Naive thymus-derived CD4-positive, alpha-beta T cell (primary cell): ENCODE measurements at regions not wholly inside any gene's neighbourhood (a gene's known extent, or its start where the extent isn't known, plus 50 kb on each side); places are given as distances from the start of the nearest gene placed in this dataset.

ENCODE experiments used
- ATAC-seq: fragments of 150-1000 bp; cut with Tn5 transposase; 2 replicates; pipeline ENCODE4 v1.10.0; 2021; ENCODE audit warnings: mild to moderate bottlenecking, moderate library complexity
- CTCF ChIA-PET: fragments of 350-600 bp; sonication (Branson Sonifier 250); formaldehyde crosslinking; loops from one replicate; lab custom pipeline; 2021; ENCODE audit warnings: antibody characterized with exemption; lab: Charles Lee
- POLR2A ChIA-PET: fragments of 350-600 bp; sonication (Branson Sonifier 250); formaldehyde crosslinking; loops from one replicate; lab custom pipeline; 2021; ENCODE audit warnings: antibody characterized with exemption, inconsistent platforms; lab: Charles Lee
- DNase-seq, 9 donors: peaks; one replicate each; pipeline versions ENCODE4 v3.0.0 to v3.0.0-alpha.2; 2020 to 2022; ENCODE audit warnings: mixed read lengths in 1 of 9
- H3K27ac ChIP-seq: one replicate; pipeline ENCODE4 v1.7.0; 2013; ENCODE audit warnings: mild to moderate bottlenecking, low read depth, low read length, moderate library complexity
- H3K27me3 ChIP-seq, 2 donors: one replicate each; pipeline ENCODE4 v1.7.0; 2013; ENCODE audit warnings: low read length in 2 of 2, mild to moderate bottlenecking in 2 of 2, moderate library complexity in 2 of 2; ENCODE audit not compliant: control insufficient read depth in 2 of 2, insufficient read depth in 2 of 2
- H3K36me3 ChIP-seq, 3 experiments: 1 replicate in 2 of 3; 2 replicates in 1 of 3; pipeline ENCODE4 v1.7.0; 2013; ENCODE audit warnings: low read length in 3 of 3, mild to moderate bottlenecking in 3 of 3, moderate library complexity in 1 of 3; ENCODE audit not compliant: insufficient read depth in 3 of 3, control insufficient read depth in 2 of 3
- H3K4me1 ChIP-seq, 2 donors: one replicate each; pipeline ENCODE4 v1.7.0; 2013; ENCODE audit warnings: low read length in 2 of 2, mild to moderate bottlenecking in 2 of 2, moderate library complexity in 1 of 2; ENCODE audit not compliant: control insufficient read depth in 2 of 2, insufficient read depth in 2 of 2
- H3K4me3 ChIP-seq: 2 replicates; pipeline ENCODE4 v1.7.0; 2013; ENCODE audit warnings: mild to moderate bottlenecking, low read length
- H3K9me3 ChIP-seq, 3 experiments: 1 replicate in 2 of 3; 2 replicates in 1 of 3; pipeline ENCODE4 v1.7.0; 2013; ENCODE audit warnings: low read length in 3 of 3; ENCODE audit not compliant: control insufficient read depth in 2 of 3
- H3K27ac Mint-ChIP-seq, 9 donors: one replicate each; pipeline ENCODE4 v1.8.0; 2020 to 2022; ENCODE audit warnings: mixed read lengths in 9 of 9, mild to moderate bottlenecking in 8 of 9, moderate library complexity in 5 of 9, inconsistent platforms in 2 of 9
- H3K27me3 Mint-ChIP-seq, 5 donors: one replicate each; pipeline ENCODE4 v1.8.0; 2021 to 2022; ENCODE audit warnings: mixed read lengths in 5 of 5, mild to moderate bottlenecking in 1 of 5
- H3K36me3 Mint-ChIP-seq, 5 donors: one replicate each; pipeline ENCODE4 v1.8.0; 2020 to 2022; ENCODE audit warnings: mixed read lengths in 5 of 5, mild to moderate bottlenecking in 3 of 5, inconsistent platforms in 1 of 5
- H3K4me1 Mint-ChIP-seq, 7 donors: one replicate each; pipeline ENCODE4 v1.8.0; 2020 to 2022; ENCODE audit warnings: mixed read lengths in 7 of 7, mild to moderate bottlenecking in 3 of 7, inconsistent platforms in 1 of 7
- H3K4me3 Mint-ChIP-seq, 10 donors: one replicate each; pipeline ENCODE4 v1.8.0; 2020 to 2022; ENCODE audit warnings: mild to moderate bottlenecking in 10 of 10, mixed read lengths in 10 of 10, moderate library complexity in 6 of 10, inconsistent platforms in 2 of 10
- H3K9me3 Mint-ChIP-seq, 11 donors: one replicate each; pipeline ENCODE4 v1.8.0; 2020 to 2022; ENCODE audit warnings: mixed read lengths in 11 of 11, mild to moderate bottlenecking in 4 of 11, inconsistent platforms in 1 of 11, moderate library complexity in 1 of 11
- intact Hi-C, 2 donors: fragments of 100-400 bp; cut with micrococcal nuclease; formaldehyde crosslinking; loops; one replicate each; pipeline ENCODE4 v1.15.1; 2023

DNA sequence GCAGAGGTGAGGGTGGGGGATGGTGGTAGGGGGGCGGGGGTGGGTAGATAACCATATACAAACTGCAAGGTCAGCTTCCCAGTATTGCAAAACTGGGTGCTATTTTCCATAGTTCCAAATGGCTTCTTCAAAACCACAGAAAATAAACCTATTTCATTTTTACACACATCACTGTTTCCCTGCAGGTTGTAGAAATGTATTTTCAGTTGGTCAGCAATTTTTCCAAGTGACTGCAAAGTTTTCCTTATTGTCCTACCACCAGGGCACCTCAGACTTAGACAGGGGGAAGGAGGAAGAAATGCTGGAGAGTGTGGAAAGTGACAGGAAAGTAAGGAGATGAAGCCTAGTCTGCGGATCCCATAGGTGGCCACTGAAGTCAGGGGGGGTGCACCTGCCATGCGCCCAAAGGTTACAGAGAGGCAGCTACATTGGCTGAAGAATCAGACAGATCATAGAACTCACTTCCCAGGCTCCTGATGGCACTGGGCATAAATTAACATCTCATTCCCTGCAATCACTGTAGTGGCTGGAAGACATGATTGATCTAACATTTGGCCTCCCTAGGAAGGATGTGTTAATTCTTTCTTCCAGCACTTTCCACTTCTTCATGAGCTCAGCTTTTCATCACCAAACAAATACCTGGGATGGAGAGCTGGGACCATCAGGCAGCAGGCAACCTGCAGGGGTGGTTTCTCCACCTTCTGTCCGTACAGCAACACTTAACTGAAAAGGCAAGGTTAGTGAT lies 402.0 kb downstream of the HNRNPD start:
- H3K36me3 ChIP-seq, result no peaks in the 10 kb centered on the region
- intact Hi-C loops, result no loop called here

DNA sequence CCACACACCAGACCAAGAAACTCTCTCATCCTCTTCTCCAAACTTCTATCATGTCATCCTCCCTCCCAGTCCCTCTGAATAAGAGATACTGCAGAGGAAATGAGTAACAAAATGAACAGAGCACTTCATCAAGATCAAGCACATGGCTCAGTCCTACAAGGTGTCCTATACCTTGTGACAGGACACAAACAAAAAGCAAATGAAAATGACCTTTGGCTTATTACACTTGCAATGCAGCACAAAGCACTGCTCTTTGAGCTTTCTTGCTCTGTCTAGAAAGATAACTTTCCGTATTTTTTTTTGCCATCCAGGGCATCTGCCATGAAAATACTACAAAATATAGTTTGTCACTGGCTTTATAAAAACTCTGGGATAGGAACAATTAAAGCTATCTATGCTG lies 402.7 kb downstream of the HNRNPD start:
- peaks cover 0 to 25% (median 12%) of the 10 kb centered on the region in 7 donors for H3K4me1 Mint-ChIP-seq
- H3K27ac Mint-ChIP-seq, result no peak overlapping the region
- intact Hi-C loops, result no loop called here
- H3K27me3 Mint-ChIP-seq, result peaks cover 0 to 18% (median 5%) of the 10 kb centered on the region in 5 donors
- CTCF ChIA-PET, result no interaction called here
- POLR2A ChIA-PET, result no interaction called here
- peaks cover 0 to 3% (median 0%) of the 10 kb centered on the region in 11 donors for H3K9me3 Mint-ChIP-seq
- no peaks in the 10 kb centered on the region for H3K27me3 ChIP-seq
- H3K4me3 ChIP-seq, result no peak overlapping the region
- H3K36me3 Mint-ChIP-seq, result no peaks in the 10 kb centered on the region
- no peaks in the 10 kb centered on the region for H3K36me3 ChIP-seq
- ATAC-seq, result no peak
- H3K4me1 ChIP-seq, result no peaks in the 10 kb centered on the region
- no peaks in the 10 kb centered on the region for H3K9me3 ChIP-seq
- no peak for DNase-seq
- no peak overlapping the region for H3K4me3 Mint-ChIP-seq
- no peak overlapping the region for H3K27ac ChIP-seq

More for the DNA sequence above, 402.0 kb downstream of the HNRNPD start:
- H3K27me3 Mint-ChIP-seq, result peaks cover 0 to 17% (median 5%) of the 10 kb centered on the region in 5 donors
- peaks cover 0 to 30% (median 15%) of the 10 kb centered on the region in 7 donors for H3K4me1 Mint-ChIP-seq
- Histone ChIP-seq H3K4me3 (no peak overlapping the region), H3K27ac (no peak overlapping the region), H3K4me1 (no peaks in the 10 kb centered on the region), H3K9me3 (no peaks in the 10 kb centered on the region), H3K27me3 (no peaks in the 10 kb centered on the region)
- ATAC-seq, result no peak
- no peaks in the 10 kb centered on the region for H3K36me3 Mint-ChIP-seq
- no peak for DNase-seq
- POLR2A ChIA-PET, result no interaction called here
- peak overlapping the region in 1 of 10 donors; percentile 55 for H3K4me3 Mint-ChIP-seq
- peak overlapping the region in 1 of 9 donors; percentile 41 for H3K27ac Mint-ChIP-seq
- peaks cover 0 to 3% (median 0%) of the 10 kb centered on the region in 11 donors for H3K9me3 Mint-ChIP-seq
- CTCF ChIA-PET, result no interaction called here

DNA sequence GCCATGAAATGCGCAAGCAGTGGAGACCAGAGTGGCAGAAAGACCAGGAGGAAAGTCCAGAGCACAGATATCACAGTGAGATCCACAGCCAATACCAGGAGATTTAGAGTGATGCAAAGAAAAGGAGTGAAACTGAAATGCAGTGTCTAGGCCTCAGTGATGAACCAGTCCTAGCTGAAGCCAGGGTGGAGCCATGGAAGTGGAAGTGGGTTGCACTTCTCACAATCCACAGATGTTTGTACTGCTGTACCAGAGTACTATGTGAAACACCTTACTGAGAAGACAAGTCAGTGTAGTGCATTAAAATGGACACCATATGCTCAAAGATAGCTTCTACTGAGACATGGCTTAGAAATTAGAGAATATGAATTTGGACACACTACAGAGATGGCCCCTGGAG lies 403.3 kb downstream of the HNRNPD start:
- intact Hi-C loops, result no loop called here
- POLR2A ChIA-PET, result no interaction called here
- ATAC-seq, result no peak

DNA sequence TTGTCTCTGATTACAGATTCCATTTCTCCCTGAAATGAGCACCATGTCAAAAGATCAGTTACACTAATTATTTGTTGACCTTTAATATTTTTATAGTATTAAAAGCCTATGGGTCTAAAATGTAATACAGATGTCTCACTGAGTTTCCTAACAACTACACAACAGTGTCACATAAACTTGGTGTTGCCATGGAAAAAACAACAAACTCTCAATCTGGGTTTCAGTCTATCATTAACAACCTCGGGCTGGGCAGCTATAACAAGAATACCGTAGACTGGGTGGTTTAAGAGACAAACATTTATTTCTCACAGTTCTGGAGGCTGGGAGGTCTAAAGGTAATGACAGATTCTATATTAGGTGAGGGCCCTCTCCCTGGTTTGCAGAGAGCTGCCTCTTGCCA lies 407.1 kb downstream of the HNRNPD start:
- Mint-ChIP-seq H3K4me3 (no peak overlapping the region), H3K9me3 (peaks cover 0 to 3% (median 0%) of the 10 kb centered on the region in 11 donors), H3K27ac (no peak overlapping the region), H3K36me3 (no peaks in the 10 kb centered on the region), H3K27me3 (peaks cover 0 to 13% (median 2%) of the 10 kb centered on the region in 5 donors), H3K4me1 (peaks cover 0 to 17% (median 9%) of the 10 kb centered on the region in 7 donors)
- DNase-seq (no peak), ATAC-seq (no peak)
- CTCF ChIA-PET, result no interaction called here
- Histone ChIP-seq H3K4me1 (no peaks in the 10 kb centered on the region), H3K27ac (no peak overlapping the region), H3K9me3 (no peaks in the 10 kb centered on the region), H3K27me3 (no peaks in the 10 kb centered on the region), H3K4me3 (no peak overlapping the region), H3K36me3 (no peaks in the 10 kb centered on the region)
- intact Hi-C loops, result no loop called here
- POLR2A ChIA-PET, result no interaction called here

More for the DNA sequence above, 403.3 kb downstream of the HNRNPD start:
- H3K27me3 Mint-ChIP-seq, result peaks cover 0 to 18% (median 5%) of the 10 kb centered on the region in 5 donors
- CTCF ChIA-PET, result no interaction called here
- H3K4me3 Mint-ChIP-seq, result no peak overlapping the region
- DNase-seq, result no peak
- peaks cover 0 to 3% (median 0%) of the 10 kb centered on the region in 11 donors for H3K9me3 Mint-ChIP-seq
- Histone ChIP-seq H3K9me3 (no peaks in the 10 kb centered on the region), H3K4me3 (no peak overlapping the region), H3K27me3 (no peaks in the 10 kb centered on the region), H3K36me3 (no peaks in the 10 kb centered on the region), H3K4me1 (no peaks in the 10 kb centered on the region), H3K27ac (no peak overlapping the region)
- no peaks in the 10 kb centered on the region for H3K36me3 Mint-ChIP-seq
- no peak overlapping the region for H3K27ac Mint-ChIP-seq
- peaks cover 3 to 31% (median 18%) of the 10 kb centered on the region in 7 donors for H3K4me1 Mint-ChIP-seq

DNA sequence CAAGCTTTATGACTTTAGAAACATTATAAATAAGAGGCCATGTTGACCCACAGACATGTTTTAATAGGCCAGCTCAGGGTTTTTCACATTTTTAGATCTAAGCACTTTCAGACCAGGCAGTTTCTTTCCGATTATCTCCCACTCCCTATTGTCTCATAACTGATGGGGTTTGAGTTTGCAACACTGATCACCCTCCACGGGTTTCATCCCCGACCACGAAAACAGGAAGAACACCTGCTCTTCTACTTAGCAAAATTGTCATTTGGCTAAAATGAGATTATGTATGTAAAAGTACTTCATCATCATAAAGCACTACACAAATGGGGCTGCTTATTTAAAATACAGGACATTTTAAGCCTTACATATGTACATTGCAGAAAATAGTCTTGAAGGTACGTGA lies 407.9 kb downstream of the HNRNPD start:
- no peaks in the 10 kb centered on the region for H3K36me3 ChIP-seq
- H3K4me1 Mint-ChIP-seq, result peaks cover 0 to 15% (median 9%) of the 10 kb centered on the region in 7 donors
- intact Hi-C loops, result no loop called here
- no peaks in the 10 kb centered on the region for H3K4me1 ChIP-seq
- H3K4me3 ChIP-seq, result no peak overlapping the region
- H3K27ac ChIP-seq, result no peak overlapping the region
- H3K9me3 ChIP-seq, result no peaks in the 10 kb centered on the region
- H3K4me3 Mint-ChIP-seq, result peak overlapping the region in 1 of 10 donors; percentile 1
- no peaks in the 10 kb centered on the region for H3K27me3 ChIP-seq
- H3K27ac Mint-ChIP-seq, result no peak overlapping the region
- ChIA-PET POLR2A (no interaction called here), CTCF (no interaction called here)
- no peak for ATAC-seq
- H3K36me3 Mint-ChIP-seq, result no peaks in the 10 kb centered on the region
- H3K27me3 Mint-ChIP-seq, result peaks cover 0 to 12% (median 2%) of the 10 kb centered on the region in 5 donors
- no peak for DNase-seq
- peaks cover 0 to 3% (median 0%) of the 10 kb centered on the region in 11 donors for H3K9me3 Mint-ChIP-seq

DNA sequence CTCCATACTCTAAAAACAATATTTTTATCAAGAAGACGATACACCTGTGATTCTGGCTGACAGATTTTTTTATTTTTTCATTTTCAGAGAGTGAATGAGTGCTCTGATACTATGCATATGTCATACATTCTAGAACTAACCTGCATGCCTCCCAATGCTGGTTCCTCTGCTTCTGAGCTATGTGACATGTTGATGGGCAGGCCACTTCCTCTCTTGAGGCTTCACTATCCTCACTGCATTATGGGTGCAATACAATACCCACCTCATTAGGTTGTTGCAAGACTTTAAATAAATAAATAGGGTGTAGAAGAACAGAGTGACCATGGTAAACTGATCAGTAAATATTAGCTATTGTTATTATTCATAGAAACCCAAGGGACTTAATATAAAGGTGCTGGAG lies 408.3 kb downstream of the HNRNPD start:
- H3K27ac Mint-ChIP-seq, result no peak overlapping the region
- H3K9me3 Mint-ChIP-seq, result peaks cover 0 to 3% (median 0%) of the 10 kb centered on the region in 11 donors
- Histone ChIP-seq H3K36me3 (no peaks in the 10 kb centered on the region), H3K4me1 (no peaks in the 10 kb centered on the region), H3K4me3 (no peak overlapping the region), H3K27ac (no peak overlapping the region), H3K9me3 (no peaks in the 10 kb centered on the region), H3K27me3 (no peaks in the 10 kb centered on the region)
- H3K27me3 Mint-ChIP-seq, result peaks cover 0 to 12% (median 2%) of the 10 kb centered on the region in 5 donors
- DNase-seq, result no peak
- intact Hi-C loops, result no loop called here
- ATAC-seq, result no peak
- ChIA-PET POLR2A (no interaction called here), CTCF (no interaction called here)
- H3K4me3 Mint-ChIP-seq, result peak overlapping the region in 1 of 10 donors; percentile 1
- no peaks in the 10 kb centered on the region for H3K36me3 Mint-ChIP-seq
- peaks cover 0 to 15% (median 9%) of the 10 kb centered on the region in 7 donors for H3K4me1 Mint-ChIP-seq

DNA sequence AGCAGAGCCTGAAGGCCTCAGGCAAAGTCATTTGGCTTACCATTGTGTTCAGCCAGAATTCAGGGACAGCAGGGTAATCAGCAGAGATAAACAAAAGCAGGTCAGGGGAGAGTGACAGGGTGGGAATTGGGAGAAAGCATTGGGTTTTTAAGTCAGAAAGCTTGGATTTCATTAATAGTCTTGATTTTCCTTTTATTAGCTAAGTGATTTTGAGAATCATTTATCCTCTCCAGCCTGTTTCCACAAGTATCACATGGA lies 410.1 kb downstream of the HNRNPD start:
- Histone ChIP-seq H3K27me3 (no peaks in the 10 kb centered on the region), H3K4me3 (no peak overlapping the region), H3K4me1 (no peaks in the 10 kb centered on the region), H3K36me3 (no peaks in the 10 kb centered on the region), H3K27ac (no peak overlapping the region), H3K9me3 (no peaks in the 10 kb centered on the region)
- intact Hi-C loops, result no loop called here
- H3K4me1 Mint-ChIP-seq, result peaks cover 0 to 15% (median 9%) of the 10 kb centered on the region in 7 donors
- H3K36me3 Mint-ChIP-seq, result no peaks in the 10 kb centered on the region
- ChIA-PET CTCF (no interaction called here), POLR2A (no interaction called here)
- DNase-seq, result no peak
- peaks cover 3 to 15% (median 4%) of the 10 kb centered on the region in 5 donors for H3K27me3 Mint-ChIP-seq
- peaks cover 0 to 3% (median 0%) of the 10 kb centered on the region in 11 donors for H3K9me3 Mint-ChIP-seq
- H3K4me3 Mint-ChIP-seq, result no peak overlapping the region
- no peak for ATAC-seq
- no peak overlapping the region for H3K27ac Mint-ChIP-seq
